ENCODE measurements at regions not wholly inside any gene's neighbourhood (a gene's known extent, or its start where the extent isn't known, plus 50 kb on each side); places are given as distances from the start of the nearest gene placed in this dataset.

GRCh38 chr3:16707260-16707659 is 102.0 kb upstream of the DAZL start:
- TF ChIP-seq GATA3 (IDR thresholded peaks at IDR 0.05; ENCODE audit: low read depth, low read length) = no peak
- no peak for TF ChIP-seq GATA2 (IDR thresholded peaks at IDR 0.05; ENCODE audit: low read depth, low read length)
